Heart right ventricle (tissue), 16 donors: ENCODE measurements at regions not wholly inside any gene's neighbourhood (a gene's known extent, or its start where the extent isn't known, plus 50 kb on each side); places are given as distances from the start of the nearest gene placed in this dataset.

Source experiments
- ATAC-seq, 8 donors: fragments of 200-7000 bp; cut with Tn5 transposase; one replicate each; pipeline ENCODE4 v1.9.1; 2020; ENCODE audit warnings: mild to moderate bottlenecking in 8 of 8, moderate library complexity in 8 of 8, moderate number of reproducible peaks in 1 of 8
- DNase-seq, 2 donors: peaks; one replicate each; pipeline ENCODE4 v3.0.0-alpha.2; 2020
- H3K27ac ChIP-seq, 10 donors: fragments of 200-600 bp; sonication (generic) in 2 of 10; one replicate each; pipeline versions ENCODE4 v1.5.0 to v1.8.0; 2020 to 2022; ENCODE audit warnings: mild to moderate bottlenecking in 3 of 10
- H3K27me3 ChIP-seq, 7 donors: fragments of 200-600 bp; one replicate each; pipeline ENCODE4 v1.8.0; 2021 to 2022; ENCODE audit warnings: mild to moderate bottlenecking in 2 of 7
- H3K36me3 ChIP-seq, 9 donors: fragments of 200-600 bp; sonication (generic) in 1 of 9; one replicate each; pipeline versions ENCODE4 v1.5.0 to v1.8.0; 2020 to 2022; ENCODE audit warnings: mild to moderate bottlenecking in 2 of 9
- H3K4me1 ChIP-seq, 9 donors: fragments of 200-600 bp; sonication (generic) in 1 of 9; one replicate each; pipeline versions ENCODE4 v1.5.0 to v1.8.0; 2020 to 2022; ENCODE audit warnings: mild to moderate bottlenecking in 4 of 9
- H3K4me3 ChIP-seq, 10 donors: fragments of 200-600 bp; sonication (generic) in 2 of 10; one replicate each; pipeline versions ENCODE4 v1.5.0 to v1.8.0; 2020 to 2022; ENCODE audit warnings: mild to moderate bottlenecking in 7 of 10, moderate library complexity in 2 of 10
- H3K9me3 ChIP-seq, 11 donors: fragments of 200-600 bp in 10 of 11; sonication (generic) in 2 of 11; one replicate each; pipeline versions ENCODE4 v1.5.0 to v1.8.0; 2013 to 2022; ENCODE audit warnings: mild to moderate bottlenecking in 2 of 11, control low read depth in 1 of 11, moderate library complexity in 1 of 11
- WGBS, 2 donors: extraction: QIAGEN DNeasy Blood & Tissue Kit; methylation state at CpG; one replicate each; pipeline ENCODE4 v1.1.7; 2013; ENCODE audit warnings: inconsistent platforms in 1 of 2; 5-methylcytosine and 5-hydroxymethylcytosine counted together
- intact Hi-C, 10 donors: fragments of 100-400 bp; cut with DNase I; formaldehyde crosslinking; loops; one replicate each; pipeline versions ENCODE4 v1.11.1 to v1.14.2; 2022
- TF ChIP-seq, protein P1 (sequence below), 9 donors: fragments of 200-600 bp; sonication (generic) in 2 of 9; IDR thresholded peaks; one replicate each; pipeline versions ENCODE4 v1.5.0 to v1.8.0; 2021 to 2022; ENCODE audit warnings: antibody characterized with exemption in 9 of 9, mild to moderate bottlenecking in 5 of 9, moderate library complexity in 1 of 9
- donor health status: Arrhythmogenic right ventricular cardiomyopathy.
- donor health status: ischemic (EF 13 %, LVEDD 7.1; RV severe dilation, severe dysfunction).
- donor health status: healthy with polysubstance abuse.
- donor health status: DM: no; HTN: yes; CAD: no.
- donor health status: DM: no; HTN: no; CAD: no.
- donor health status: ischemic (EF 25% LVEDD 6.9; RV normal size, moderate dysfunction).
- donor health status: ischemic (EF 25% LVEDD 5.7; RV mildly dilated, moderate dysfunction).
- donor health status: healthy.
- donor health status: DM: yes; HTN: yes; CAD: no.
- donor health status: Ischemic cardiomyopathy.
- donor health status: ischemic (EF 35%, LVEDD 5.7; RV mildly dilated, moderate dysfunction).
- donor health status: nonischemic (EF 11% LVEDD 7.7; RV severe dilation, severe dysfunction).
- donor health status: DM: yes; HTN: yes; CAD: no.
- donor health status: PGD.
- donor health status: ischemic (EF 29% LVEDD 5.4; RV normal size, mild dysfunction).
- donor health status: nonischemic (EF 23%, LVEDD 6.1; RV moderate dilation, normal function).

DNA sequence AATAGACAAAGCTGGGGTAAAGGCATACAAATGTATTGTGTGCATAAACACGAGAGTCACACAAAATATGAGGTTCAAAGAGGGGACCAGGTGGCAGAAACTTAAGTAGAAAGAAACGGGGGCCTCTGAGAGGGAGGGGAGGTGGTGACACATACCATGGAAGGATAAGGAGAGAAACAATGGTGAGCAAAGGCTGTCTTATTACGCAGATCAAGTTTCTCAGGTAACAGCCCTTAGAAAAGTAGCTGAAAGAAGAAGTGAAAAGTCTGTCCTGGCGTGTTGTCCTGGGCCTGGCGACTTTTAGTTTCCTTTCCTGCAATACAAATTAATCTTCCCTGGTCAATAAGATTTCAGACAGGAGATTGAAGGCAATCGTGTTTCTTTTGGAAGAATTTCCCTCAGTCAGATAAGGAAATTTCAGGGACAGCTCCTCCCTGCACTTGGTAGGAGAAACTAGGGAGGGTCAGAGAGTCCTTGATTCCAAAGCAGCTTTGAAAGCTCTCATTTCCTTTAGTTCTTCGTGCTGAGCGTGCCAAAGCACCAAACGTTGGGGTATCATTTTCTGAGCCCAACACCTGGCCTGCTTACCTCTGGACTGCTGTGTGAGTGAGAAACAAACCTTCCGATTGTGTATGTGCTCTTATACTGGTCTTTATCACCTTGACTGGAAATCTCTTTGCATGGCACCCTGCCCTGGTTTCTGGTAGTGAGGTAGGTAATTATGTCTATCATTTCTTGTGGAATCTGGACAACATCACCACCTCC, 676.7 kb upstream of the LCORL start:
- no peak overlapping the region for H3K4me3 ChIP-seq
- H3K27ac ChIP-seq, result no peak overlapping the region
- H3K4me1 ChIP-seq, result no peaks in the 10 kb centered on the region
- peaks cover 0 to 11% (median 0%) of the 10 kb centered on the region in 11 donors for H3K9me3 ChIP-seq
- H3K36me3 ChIP-seq, result no peaks in the 10 kb centered on the region
- peaks cover 0 to 3% (median 0%) of the 10 kb centered on the region in 7 donors for H3K27me3 ChIP-seq
- no peak for DNase-seq
- ATAC-seq, result no peak
- 49 to 50% methylated on average over 10 of the region's 10 CpGs for WGBS, 2 donors
- intact Hi-C loops, result loop anchor here in 4 of 10 donors (10.0 kb wide), 3 partner anchors 236 to 1986 kb away; partner anchors contain the start of gene SLIT2 (in 1 of the 4)
- TF ChIP-seq, protein P1, sequence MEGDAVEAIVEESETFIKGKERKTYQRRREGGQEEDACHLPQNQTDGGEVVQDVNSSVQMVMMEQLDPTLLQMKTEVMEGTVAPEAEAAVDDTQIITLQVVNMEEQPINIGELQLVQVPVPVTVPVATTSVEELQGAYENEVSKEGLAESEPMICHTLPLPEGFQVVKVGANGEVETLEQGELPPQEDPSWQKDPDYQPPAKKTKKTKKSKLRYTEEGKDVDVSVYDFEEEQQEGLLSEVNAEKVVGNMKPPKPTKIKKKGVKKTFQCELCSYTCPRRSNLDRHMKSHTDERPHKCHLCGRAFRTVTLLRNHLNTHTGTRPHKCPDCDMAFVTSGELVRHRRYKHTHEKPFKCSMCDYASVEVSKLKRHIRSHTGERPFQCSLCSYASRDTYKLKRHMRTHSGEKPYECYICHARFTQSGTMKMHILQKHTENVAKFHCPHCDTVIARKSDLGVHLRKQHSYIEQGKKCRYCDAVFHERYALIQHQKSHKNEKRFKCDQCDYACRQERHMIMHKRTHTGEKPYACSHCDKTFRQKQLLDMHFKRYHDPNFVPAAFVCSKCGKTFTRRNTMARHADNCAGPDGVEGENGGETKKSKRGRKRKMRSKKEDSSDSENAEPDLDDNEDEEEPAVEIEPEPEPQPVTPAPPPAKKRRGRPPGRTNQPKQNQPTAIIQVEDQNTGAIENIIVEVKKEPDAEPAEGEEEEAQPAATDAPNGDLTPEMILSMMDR (IDR thresholded peaks at IDR 0.05), result no peak

DNA sequence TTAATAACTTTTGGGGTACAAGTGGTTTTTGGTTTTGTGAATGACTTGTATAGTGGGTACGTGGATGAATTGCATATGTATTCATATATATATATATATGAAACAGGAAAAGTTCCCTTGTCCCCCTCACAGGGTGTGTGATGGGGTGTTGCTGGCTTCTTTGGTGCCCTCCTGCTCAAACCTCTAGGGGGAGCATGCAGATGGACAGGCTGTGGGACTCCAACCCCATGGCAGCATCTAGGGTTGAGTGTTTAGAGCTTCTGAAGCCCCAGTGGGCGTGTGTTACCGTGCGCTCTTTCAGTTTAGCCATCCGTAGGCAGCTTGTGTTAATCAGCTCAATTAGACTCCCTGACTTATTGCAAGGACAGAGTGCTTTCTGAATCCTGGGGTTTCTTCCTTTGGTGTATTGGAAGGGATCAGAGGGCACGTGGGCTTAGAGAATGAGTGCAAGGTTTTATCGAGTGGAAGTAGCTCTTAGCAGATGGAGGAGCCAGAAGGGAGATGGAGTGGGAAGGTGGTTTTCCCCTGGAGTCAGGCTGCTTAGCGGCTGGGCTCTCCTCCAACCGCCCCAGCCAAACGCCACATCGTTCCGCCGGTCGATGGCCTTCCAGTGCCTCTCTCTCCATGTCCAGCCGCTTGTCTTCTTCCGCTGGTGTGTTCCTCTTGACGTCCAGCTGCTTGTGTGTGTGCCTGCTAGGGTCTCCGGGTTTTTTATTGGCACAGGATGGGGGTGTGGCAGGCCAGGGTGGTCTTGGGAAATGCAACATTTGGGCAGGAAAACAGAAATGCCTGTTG, 674.4 kb upstream of the LCORL start:
- Histone ChIP-seq H3K9me3 (peaks cover 0 to 2% (median 0%) of the 10 kb centered on the region in 11 donors), H3K27me3 (peaks cover 0 to 3% (median 0%) of the 10 kb centered on the region in 7 donors), H3K36me3 (no peaks in the 10 kb centered on the region), H3K4me1 (peaks cover 0 to 4% (median 0%) of the 10 kb centered on the region in 9 donors), H3K4me3 (no peak overlapping the region), H3K27ac (no peak overlapping the region)
- ATAC-seq (no peak), DNase-seq (no peak)
- TF ChIP-seq, protein P1 (IDR thresholded peaks at IDR 0.05), result no peak
- intact Hi-C loops, result loop anchor here in 4 of 10 donors (10.0 kb wide), 3 partner anchors 239 to 1989 kb away; partner anchors contain the start of gene SLIT2 (in 1 of the 4)
- WGBS, 2 donors, result 93% methylated on average over 18 of the region's 18 CpGs

GRCh38 chr4:18691431-18692200, 670.1 kb upstream of the LCORL start:
- peaks cover 0 to 6% (median 0%) of the 10 kb centered on the region in 9 donors for H3K4me1 ChIP-seq
- DNase-seq, result no peak
- H3K4me3 ChIP-seq, result no peak overlapping the region
- ATAC-seq, result no peak
- H3K27ac ChIP-seq, result no peak overlapping the region
- intact Hi-C loops, result loop anchor here in 5 of 10 donors (5.0 to 10.0 kb wide), 4 partner anchors 243 to 1993 kb away; partner anchors contain the start of gene SLIT2 (in 1 of the 5)
- no peaks in the 10 kb centered on the region for H3K9me3 ChIP-seq
- TF ChIP-seq, protein P1 (IDR thresholded peaks at IDR 0.05), result no peak
- 38 to 40% methylated on average over 9 of the region's 9 CpGs for WGBS, 2 donors
- H3K36me3 ChIP-seq, result no peaks in the 10 kb centered on the region
- peaks cover 0 to 3% (median 0%) of the 10 kb centered on the region in 7 donors for H3K27me3 ChIP-seq
